A549 (cell line): ENCODE measurements at regions not wholly inside any gene's neighbourhood (a gene's known extent, or its start where the extent isn't known, plus 50 kb on each side); places are given as distances from the start of the nearest gene placed in this dataset.

Experiments used
- BHLHE40 ChIP-seq: IDR thresholded peaks from 2 replicates; pipeline ENCODE4 v1.6.1; 2012; ENCODE audit warnings: low read depth, low read length, inconsistent platforms
- CEBPB ChIP-seq, 2 experiments: fragments of >200 bp in 1 of 2; sonication (Bioruptor Twin) in 1 of 2; formaldehyde crosslinking in 1 of 2; IDR thresholded peaks; 2 replicates each; pipeline ENCODE4 v1.6.1; 2012 to 2016
- CTCF ChIP-seq: fragments of >200 bp; sonication (Bioruptor Twin); formaldehyde crosslinking; IDR thresholded peaks from 3 replicates; pipeline ENCODE4 v1.5.1; 2016
- HDAC2 ChIP-seq: fragments of 200-600 bp; sonication (generic); IDR thresholded peaks from 2 replicates; pipeline ENCODE4 v1.6.1; 2016
- JUN ChIP-seq, 2 experiments: fragments of >200 bp; sonication (Bioruptor Twin); formaldehyde crosslinking; IDR thresholded peaks; 2 replicates in 1 of 2; 3 replicates in 1 of 2; pipeline ENCODE4 v1.6.1; 2016 to 2017
- JUNB ChIP-seq: fragments of >200 bp; sonication (Bioruptor Twin); formaldehyde crosslinking; IDR thresholded peaks from 2 replicates; pipeline ENCODE4 v1.6.1; 2016
- MAFK ChIP-seq: fragments of 450-650 bp; IDR thresholded peaks from 2 replicates; pipeline ENCODE4 v1.6.1; 2014; ENCODE audit not compliant: partially characterized antibody
- MYC ChIP-seq: IDR thresholded peaks from 2 replicates; pipeline ENCODE4 v1.6.1; 2012; ENCODE audit warnings: mild to moderate bottlenecking, inconsistent platforms, low read length, improper control_type of control experiment, borderline replicate concordance
- RFX5 ChIP-seq: fragments of 450-650 bp; IDR thresholded peaks from 2 replicates; pipeline ENCODE4 v1.7.1; 2014; ENCODE audit warnings: antibody characterized with exemption, mild to moderate bottlenecking, moderate library complexity
- SMC3 ChIP-seq: fragments of >200 bp; sonication (Bioruptor Twin); formaldehyde crosslinking; IDR thresholded peaks from 3 replicates; pipeline ENCODE4 v1.6.1; 2018; ENCODE audit warnings: inconsistent platforms
- TF ChIP-seq, protein P1 (sequence below): fragments of >200 bp; sonication (Bioruptor Twin); formaldehyde crosslinking; IDR thresholded peaks from 3 replicates; pipeline ENCODE4 v1.6.1; 2016

- TF ChIP-seq CTCF = no peak
- TF ChIP-seq RFX5 = no peak
- no peak for TF ChIP-seq MYC
- no peak for TF ChIP-seq JUN (IDR thresholded peaks at IDR 0.05)
- TF ChIP-seq, protein P1, sequence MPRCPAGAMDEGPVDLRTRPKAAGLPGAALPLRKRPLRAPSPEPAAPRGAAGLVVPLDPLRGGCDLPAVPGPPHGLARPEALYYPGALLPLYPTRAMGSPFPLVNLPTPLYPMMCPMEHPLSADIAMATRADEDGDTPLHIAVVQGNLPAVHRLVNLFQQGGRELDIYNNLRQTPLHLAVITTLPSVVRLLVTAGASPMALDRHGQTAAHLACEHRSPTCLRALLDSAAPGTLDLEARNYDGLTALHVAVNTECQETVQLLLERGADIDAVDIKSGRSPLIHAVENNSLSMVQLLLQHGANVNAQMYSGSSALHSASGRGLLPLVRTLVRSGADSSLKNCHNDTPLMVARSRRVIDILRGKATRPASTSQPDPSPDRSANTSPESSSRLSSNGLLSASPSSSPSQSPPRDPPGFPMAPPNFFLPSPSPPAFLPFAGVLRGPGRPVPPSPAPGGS = no peak
- no peak for TF ChIP-seq SMC3
- no peak for TF ChIP-seq MAFK
- TF ChIP-seq BHLHE40 = no peak
- TF ChIP-seq HDAC2 = no peak
- 0 out of 4 replicates have a peak, but pooled peaks of 1 of the 2 experiments have one; percentile 3 for TF ChIP-seq CEBPB (IDR thresholded peaks at IDR 0.05)
- no peak for TF ChIP-seq JUNB
These were observed 208.7 kb downstream of the HLX start for GRCh38 chr1:221087919-221088318.
